GM23338 (cell line): ENCODE measurements at regions not wholly inside any gene's neighbourhood (a gene's known extent, or its start where the extent isn't known, plus 50 kb on each side); places are given as distances from the start of the nearest gene placed in this dataset.

Experiments used
- CREB1 ChIP-seq: fragments of 250-450 bp; sonication (Bioruptor Pico); IDR thresholded peaks from 2 replicates; pipeline ENCODE4 v1.5.0; 2020; ENCODE audit warnings: low read depth, mild to moderate bottlenecking, moderate library complexity
- CTCF ChIP-seq, 2 experiments: fragments of 200-600 bp in 1 of 2; sonication (generic) in 1 of 2; conservative IDR thresholded peaks; 2 replicates each; pipeline versions ENCODE4 v1.5.1 to v1.6.1; 2016 to 2017; ENCODE audit warnings: antibody characterized with exemption in 2 of 2, low read depth in 2 of 2, mild to moderate bottlenecking in 2 of 2, moderate library complexity in 1 of 2
- EZH2 ChIP-seq: fragments of 200-600 bp; sonication (generic); IDR thresholded peaks from one replicate; pipeline ENCODE4 v1.8.0; 2017; ENCODE audit warnings: antibody characterized with exemption, mild to moderate bottlenecking, low read depth; ENCODE audit not compliant: unreplicated experiment
- JUNB ChIP-seq: IDR thresholded peaks from one replicate; pipeline ENCODE4 v1.6.1; 2016; ENCODE audit warnings: antibody characterized with exemption; ENCODE audit not compliant: unreplicated experiment
- POLR2AphosphoS5 ChIP-seq: IDR thresholded peaks from 2 replicates; pipeline ENCODE4 v1.6.1; 2016; ENCODE audit warnings: antibody characterized with exemption, low read depth
- REST ChIP-seq: IDR thresholded peaks from one replicate; pipeline ENCODE4 v1.6.1; 2018; ENCODE audit warnings: antibody characterized with exemption; ENCODE audit not compliant: unreplicated experiment

DNA sequence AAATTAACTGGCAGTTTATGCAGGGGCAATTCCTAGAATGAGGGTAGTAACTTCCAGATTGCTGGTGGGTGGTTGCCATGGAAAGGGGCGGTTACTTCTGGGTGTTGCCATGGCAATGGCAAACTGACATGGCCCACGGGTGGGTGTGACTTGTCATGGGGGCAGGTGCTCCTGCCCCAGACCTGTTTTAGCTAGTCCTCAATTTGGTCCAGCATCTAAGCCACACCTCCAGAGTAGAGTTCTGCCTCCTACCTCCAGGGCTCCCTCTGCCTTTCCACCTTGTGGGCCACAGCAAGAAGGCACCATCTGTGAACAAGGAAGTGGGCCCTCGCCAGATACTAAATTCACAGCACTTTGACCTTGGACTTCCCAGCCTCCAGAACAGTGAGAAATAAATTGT lies 148.7 kb downstream of the TFCP2L1 start:
- TF ChIP-seq JUNB (no peak), EZH2 (no peak), CTCF (conservative IDR thresholded peaks at IDR 0.05; ENCODE audit: low read depth in 2 of 2) (no peak), CREB1 (CRISPR knock-in tag) (no peak), POLR2AphosphoS5 (no peak), REST (no peak)
